ENCODE measurements at regions not wholly inside any gene's neighbourhood (a gene's known extent, or its start where the extent isn't known, plus 50 kb on each side); places are given as distances from the start of the nearest gene placed in this dataset.

DNA sequence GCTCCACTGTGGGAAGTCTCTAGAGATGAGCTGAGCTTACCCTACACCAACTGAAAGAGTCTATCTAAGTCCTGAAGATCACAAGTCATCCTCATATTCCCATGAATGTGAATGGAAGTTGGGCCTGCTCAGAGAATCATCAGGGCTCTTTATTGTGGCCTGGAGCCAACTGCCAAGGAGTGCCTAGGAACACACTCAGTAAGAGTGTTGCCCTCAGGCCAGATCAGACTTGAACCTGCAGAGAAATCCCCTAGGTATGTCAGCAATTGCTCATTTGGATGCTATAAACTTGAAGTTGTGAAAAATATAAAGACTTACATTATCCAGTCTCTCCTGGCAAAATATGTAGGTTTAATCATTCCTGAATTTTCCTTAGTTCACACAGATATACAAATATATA lies 1070.2 kb downstream of the EFNB2 start:
- Histone ChIP-seq H3K4me1 (ENCODE audit: control insufficient read depth, extremely low read depth, insufficient read depth, low read length) (no peaks in the 10 kb centered on the region), H3K79me2 (ENCODE audit: control insufficient read depth, insufficient read depth, low read length) (no peaks in the 10 kb centered on the region), H4K20me1 (ENCODE audit: control insufficient read depth, extremely low read depth, insufficient read depth, low read length) (no peaks in the 10 kb centered on the region), H3K36me3 (ENCODE audit: control insufficient read depth, insufficient read depth, low read length) (no peaks in the 10 kb centered on the region), H2AFZ (ENCODE audit: low read length) (no peak overlapping the region), H3K9me3 (ENCODE audit: control insufficient read depth, insufficient read depth, low read depth, low read length) (no peaks in the 10 kb centered on the region), H3K27me3 (ENCODE audit: control insufficient read depth, insufficient read depth, low read length) (no peaks in the 10 kb centered on the region), H3K4me3 (replicated peaks in 1 of 4; ENCODE audit: control extremely low read depth in 1 of 4, insufficient read depth in 1 of 4, low read depth in 3 of 4, low read length in 4 of 4) (no peak overlapping the region), H3K4me2 (ENCODE audit: extremely low read depth, insufficient read depth, low read length) (no peak overlapping the region), H3K27ac (ENCODE audit: insufficient read depth, low read length) (no peak overlapping the region), H3K9ac (ENCODE audit: insufficient read depth, low read length) (no peak overlapping the region)
- no peak for TF ChIP-seq EZH2 (IDR thresholded peaks at IDR 0.05; ENCODE audit: low read length, missing control alignments)
- TF ChIP-seq, protein P1, sequence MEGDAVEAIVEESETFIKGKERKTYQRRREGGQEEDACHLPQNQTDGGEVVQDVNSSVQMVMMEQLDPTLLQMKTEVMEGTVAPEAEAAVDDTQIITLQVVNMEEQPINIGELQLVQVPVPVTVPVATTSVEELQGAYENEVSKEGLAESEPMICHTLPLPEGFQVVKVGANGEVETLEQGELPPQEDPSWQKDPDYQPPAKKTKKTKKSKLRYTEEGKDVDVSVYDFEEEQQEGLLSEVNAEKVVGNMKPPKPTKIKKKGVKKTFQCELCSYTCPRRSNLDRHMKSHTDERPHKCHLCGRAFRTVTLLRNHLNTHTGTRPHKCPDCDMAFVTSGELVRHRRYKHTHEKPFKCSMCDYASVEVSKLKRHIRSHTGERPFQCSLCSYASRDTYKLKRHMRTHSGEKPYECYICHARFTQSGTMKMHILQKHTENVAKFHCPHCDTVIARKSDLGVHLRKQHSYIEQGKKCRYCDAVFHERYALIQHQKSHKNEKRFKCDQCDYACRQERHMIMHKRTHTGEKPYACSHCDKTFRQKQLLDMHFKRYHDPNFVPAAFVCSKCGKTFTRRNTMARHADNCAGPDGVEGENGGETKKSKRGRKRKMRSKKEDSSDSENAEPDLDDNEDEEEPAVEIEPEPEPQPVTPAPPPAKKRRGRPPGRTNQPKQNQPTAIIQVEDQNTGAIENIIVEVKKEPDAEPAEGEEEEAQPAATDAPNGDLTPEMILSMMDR (conservative IDR thresholded peaks at IDR 0.05 in 1 of 2, IDR thresholded peaks at IDR 0.05 in 1 of 2; ENCODE audit: low read depth in 1 of 2, low read length in 2 of 2): no peak
- no peak for DNase-seq (ENCODE audit: low read depth in 2 of 2)

DNA sequence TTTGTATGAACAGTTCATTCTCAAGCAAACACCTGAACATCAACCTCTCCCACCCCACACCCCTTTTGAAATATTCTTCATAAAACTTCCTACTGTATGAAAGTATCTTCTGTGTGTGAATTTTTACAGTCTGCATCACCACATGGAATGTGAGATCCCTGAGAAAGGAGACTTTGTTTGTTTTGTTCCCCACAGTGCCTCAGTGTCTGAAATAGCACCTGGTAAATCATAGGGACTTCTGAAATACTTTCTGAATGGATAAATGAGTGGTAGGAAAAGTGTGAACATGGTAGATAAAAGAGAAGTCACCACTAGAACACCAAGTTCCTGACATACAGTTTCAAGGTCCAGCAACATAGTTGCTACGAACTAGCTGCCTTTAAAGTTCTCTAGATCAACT lies 1071.2 kb downstream of the EFNB2 start:
- no peak overlapping the region for H3K4me3 ChIP-seq (replicated peaks in 1 of 4; ENCODE audit: control extremely low read depth in 1 of 4, insufficient read depth in 1 of 4, low read depth in 3 of 4, low read length in 4 of 4)
- no peaks in the 10 kb centered on the region for H4K20me1 ChIP-seq (ENCODE audit: control insufficient read depth, extremely low read depth, insufficient read depth, low read length)
- no peak overlapping the region for H2AFZ ChIP-seq (ENCODE audit: low read length)
- H3K27ac ChIP-seq (ENCODE audit: insufficient read depth, low read length): no peak overlapping the region
- H3K9ac ChIP-seq (ENCODE audit: insufficient read depth, low read length): no peak overlapping the region
- no peaks in the 10 kb centered on the region for H3K79me2 ChIP-seq (ENCODE audit: control insufficient read depth, insufficient read depth, low read length)
- TF ChIP-seq, protein P1 (conservative IDR thresholded peaks at IDR 0.05 in 1 of 2, IDR thresholded peaks at IDR 0.05 in 1 of 2; ENCODE audit: low read depth in 1 of 2, low read length in 2 of 2): no peak
- TF ChIP-seq EZH2 (IDR thresholded peaks at IDR 0.05; ENCODE audit: low read length, missing control alignments): no peak
- H3K4me2 ChIP-seq (ENCODE audit: extremely low read depth, insufficient read depth, low read length): no peak overlapping the region
- peak in 1 of 2 donors; percentile 68 for DNase-seq (ENCODE audit: low read depth in 2 of 2)
- H3K27me3 ChIP-seq (ENCODE audit: control insufficient read depth, insufficient read depth, low read length): no peaks in the 10 kb centered on the region
- no peaks in the 10 kb centered on the region for H3K4me1 ChIP-seq (ENCODE audit: control insufficient read depth, extremely low read depth, insufficient read depth, low read length)
- H3K9me3 ChIP-seq (ENCODE audit: control insufficient read depth, insufficient read depth, low read depth, low read length): no peaks in the 10 kb centered on the region
- H3K36me3 ChIP-seq (ENCODE audit: control insufficient read depth, insufficient read depth, low read length): no peaks in the 10 kb centered on the region

- Histone ChIP-seq H3K36me3 (ENCODE audit: control insufficient read depth, insufficient read depth, low read length) (no peaks in the 10 kb centered on the region), H3K4me3 (replicated peaks in 1 of 4; ENCODE audit: control extremely low read depth in 1 of 4, insufficient read depth in 1 of 4, low read depth in 3 of 4, low read length in 4 of 4) (no peak overlapping the region), H3K9me3 (ENCODE audit: control insufficient read depth, insufficient read depth, low read depth, low read length) (no peaks in the 10 kb centered on the region), H3K79me2 (ENCODE audit: control insufficient read depth, insufficient read depth, low read length) (no peaks in the 10 kb centered on the region), H3K27me3 (ENCODE audit: control insufficient read depth, insufficient read depth, low read length) (no peaks in the 10 kb centered on the region), H3K4me1 (ENCODE audit: control insufficient read depth, extremely low read depth, insufficient read depth, low read length) (no peaks in the 10 kb centered on the region), H2AFZ (ENCODE audit: low read length) (no peak overlapping the region), H3K27ac (ENCODE audit: insufficient read depth, low read length) (no peak overlapping the region), H4K20me1 (ENCODE audit: control insufficient read depth, extremely low read depth, insufficient read depth, low read length) (no peaks in the 10 kb centered on the region), H3K9ac (ENCODE audit: insufficient read depth, low read length) (no peak overlapping the region), H3K4me2 (ENCODE audit: extremely low read depth, insufficient read depth, low read length) (no peak overlapping the region)
- TF ChIP-seq EZH2 (IDR thresholded peaks at IDR 0.05; ENCODE audit: low read length, missing control alignments): no peak
- TF ChIP-seq, protein P1 (conservative IDR thresholded peaks at IDR 0.05 in 1 of 2, IDR thresholded peaks at IDR 0.05 in 1 of 2; ENCODE audit: low read depth in 1 of 2, low read length in 2 of 2): no peak
- DNase-seq (ENCODE audit: low read depth in 2 of 2): peak; percentile 31 to 91
These were observed 1072.4 kb downstream of the EFNB2 start for GRCh38 chr13:105463011-105463501.
